Choroid plexus epithelial cell (primary cell): ENCODE measurements at regions not wholly inside any gene's neighbourhood (a gene's known extent, or its start where the extent isn't known, plus 50 kb on each side); places are given as distances from the start of the nearest gene placed in this dataset.

Source experiments
- DNase-seq: peaks from one replicate; pipeline ENCODE4 v3.0.0-alpha.2; 2010; ENCODE audit warnings: low read depth
- H3K4me3 ChIP-seq: 2 replicates; pipeline ENCODE4 v1.5.1; 2011; ENCODE audit warnings: low read depth, mild to moderate bottlenecking, control low read depth, low read length, moderate library complexity
- TF ChIP-seq, protein P1 (sequence below): conservative IDR thresholded peaks from 2 replicates; pipeline ENCODE4 v1.5.1; 2011; ENCODE audit warnings: low read depth, mild to moderate bottlenecking, control low read depth, inconsistent platforms, low read length, moderate library complexity

- H3K4me3 ChIP-seq: no peak overlapping the region
- TF ChIP-seq, protein P1, sequence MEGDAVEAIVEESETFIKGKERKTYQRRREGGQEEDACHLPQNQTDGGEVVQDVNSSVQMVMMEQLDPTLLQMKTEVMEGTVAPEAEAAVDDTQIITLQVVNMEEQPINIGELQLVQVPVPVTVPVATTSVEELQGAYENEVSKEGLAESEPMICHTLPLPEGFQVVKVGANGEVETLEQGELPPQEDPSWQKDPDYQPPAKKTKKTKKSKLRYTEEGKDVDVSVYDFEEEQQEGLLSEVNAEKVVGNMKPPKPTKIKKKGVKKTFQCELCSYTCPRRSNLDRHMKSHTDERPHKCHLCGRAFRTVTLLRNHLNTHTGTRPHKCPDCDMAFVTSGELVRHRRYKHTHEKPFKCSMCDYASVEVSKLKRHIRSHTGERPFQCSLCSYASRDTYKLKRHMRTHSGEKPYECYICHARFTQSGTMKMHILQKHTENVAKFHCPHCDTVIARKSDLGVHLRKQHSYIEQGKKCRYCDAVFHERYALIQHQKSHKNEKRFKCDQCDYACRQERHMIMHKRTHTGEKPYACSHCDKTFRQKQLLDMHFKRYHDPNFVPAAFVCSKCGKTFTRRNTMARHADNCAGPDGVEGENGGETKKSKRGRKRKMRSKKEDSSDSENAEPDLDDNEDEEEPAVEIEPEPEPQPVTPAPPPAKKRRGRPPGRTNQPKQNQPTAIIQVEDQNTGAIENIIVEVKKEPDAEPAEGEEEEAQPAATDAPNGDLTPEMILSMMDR: no peak
- DNase-seq: no peak
These were observed 77.3 kb upstream of the SHISAL1 start for GRCh38 chr22:44389926-44390612.

DNA sequence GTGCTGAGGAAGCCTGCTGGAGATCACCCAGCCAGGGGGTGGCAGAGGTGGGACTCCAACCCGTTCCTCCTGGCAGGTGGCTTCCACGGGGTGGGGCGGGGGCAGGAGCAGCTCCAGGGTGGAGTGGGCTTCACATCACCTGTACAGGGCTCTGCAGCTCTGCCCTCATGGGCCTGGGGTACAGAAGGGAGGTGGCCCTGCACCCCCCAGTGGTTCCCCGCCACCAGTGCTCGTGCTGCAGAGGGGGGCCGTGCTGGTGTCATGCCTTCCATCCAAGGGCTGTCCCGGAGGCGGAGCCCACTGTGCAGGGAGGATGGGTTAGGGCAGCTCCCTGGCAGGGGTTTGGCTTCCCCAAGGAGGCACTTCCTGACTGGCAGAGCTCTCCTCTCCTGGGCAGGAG is 76.4 kb upstream of the SHISAL1 start:
- H3K4me3 ChIP-seq: no peak overlapping the region
- no peak for DNase-seq
- TF ChIP-seq, protein P1: no peak

DNA sequence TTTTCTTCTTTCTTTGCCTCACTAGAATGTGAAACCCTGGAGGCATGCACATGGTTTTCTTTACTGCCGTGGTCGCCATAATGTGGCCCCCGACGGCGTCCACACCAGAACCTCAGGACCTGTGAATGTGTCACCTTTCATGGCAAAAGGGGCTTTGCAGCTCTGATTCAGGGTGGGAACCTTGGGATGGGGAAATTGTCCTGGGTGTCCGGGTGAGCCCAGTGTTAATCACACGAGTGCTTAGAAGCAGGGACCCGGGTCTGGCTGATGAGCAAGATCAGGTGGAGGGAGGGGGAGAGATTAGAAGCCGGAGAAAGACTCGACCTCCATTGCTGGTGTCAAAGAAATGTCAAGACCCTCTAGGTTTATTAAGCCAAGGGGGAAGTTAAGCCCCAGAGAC is 74.7 kb upstream of the SHISAL1 start:
- TF ChIP-seq, protein P1: no peak
- DNase-seq: no peak

GRCh38 chr22:44386386-44387035 is 73.8 kb upstream of the SHISAL1 start:
- no peak overlapping the region for H3K4me3 ChIP-seq
- no peak for DNase-seq
- TF ChIP-seq, protein P1: no peak

More for the DNA sequence above, 74.7 kb upstream of the SHISAL1 start:
- no peak overlapping the region for H3K4me3 ChIP-seq

DNA sequence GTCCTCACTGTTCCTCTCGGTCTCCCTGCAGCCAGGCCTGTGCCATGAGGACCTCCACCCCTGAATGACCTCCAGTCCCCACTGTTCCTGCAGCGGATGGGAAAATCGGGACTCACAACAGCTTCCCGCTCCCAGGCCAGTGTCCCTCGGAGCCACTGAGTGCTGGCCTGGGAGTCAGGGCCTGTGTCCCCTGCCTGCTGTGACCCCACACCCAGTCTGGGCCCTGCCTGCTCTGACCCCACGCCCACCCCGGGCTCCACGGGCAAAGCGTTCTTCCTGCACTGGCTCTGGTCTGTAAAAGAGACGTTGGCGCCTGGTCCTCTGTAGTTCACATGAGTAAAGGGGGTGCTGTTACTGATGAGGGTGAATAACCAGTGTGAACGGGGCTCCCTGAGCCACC is 73.0 kb upstream of the SHISAL1 start:
- no peak for DNase-seq
- H3K4me3 ChIP-seq: no peak overlapping the region
- TF ChIP-seq, protein P1: no peak

- TF ChIP-seq, protein P1: no peak
- H3K4me3 ChIP-seq: no peak overlapping the region
- no peak for DNase-seq
These were observed 72.5 kb upstream of the SHISAL1 start for GRCh38 chr22:44385296-44385610.

DNA sequence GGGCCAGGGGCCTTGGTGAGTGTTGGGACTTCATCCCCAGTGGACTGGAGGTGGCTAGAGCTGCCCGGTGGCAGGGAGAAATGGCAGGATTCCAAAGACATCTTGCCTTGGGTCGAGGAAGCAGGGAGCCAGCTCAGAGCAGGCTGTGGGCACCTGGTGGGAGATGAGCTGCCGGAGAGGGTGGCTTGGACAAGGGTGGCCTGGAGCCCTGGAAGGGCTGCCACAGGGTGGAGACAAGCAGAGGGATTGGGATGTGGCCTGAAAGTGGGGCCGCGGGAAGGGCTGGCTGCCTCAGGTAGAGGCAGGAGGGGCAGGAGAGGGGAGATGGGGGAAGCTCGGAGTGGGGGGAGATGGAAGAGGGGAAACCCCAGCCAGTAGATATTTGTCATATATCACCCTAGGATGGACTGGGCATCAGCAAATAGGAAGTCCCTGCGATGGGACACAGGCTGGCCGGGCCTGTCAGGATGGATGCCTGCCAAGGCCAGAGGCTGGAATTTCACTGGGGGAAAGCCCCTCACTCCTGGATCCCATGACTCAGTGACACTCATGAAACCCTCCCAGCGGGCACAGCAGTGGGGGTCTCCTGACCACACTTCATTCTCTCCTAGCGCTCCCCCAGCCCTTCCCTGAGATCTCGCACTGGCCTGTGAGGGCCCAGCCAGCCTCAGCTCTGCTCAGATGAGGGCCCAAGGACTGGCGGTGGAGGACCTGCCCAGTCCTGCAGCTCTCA is 72.0 kb upstream of the SHISAL1 start:
- DNase-seq: no peak
- TF ChIP-seq, protein P1: no peak
- H3K4me3 ChIP-seq: no peak overlapping the region
